Activated naive CD8-positive, alpha-beta T cell treated with anti-CD3 and anti-CD28 coated beads, Interleukin-2, amount 10 ng/mL, durations not matched to agents 7 days and 5 days (primary cell): ENCODE measurements at regions not wholly inside any gene's neighbourhood (a gene's known extent, or its start where the extent isn't known, plus 50 kb on each side); places are given as distances from the start of the nearest gene placed in this dataset.
"Not testable (repeated sequence)": the region's sequence is repeated elsewhere in the genome, so short reads cannot be mapped to it uniquely, and the experiment has no call there.

Experiments used
- ATAC-seq: fragments of 150-1000 bp; cut with Tn5 transposase; one replicate; pipeline ENCODE4 v1.10.0; 2021; ENCODE audit warnings: low read depth, moderate library complexity
- POLR2A ChIA-PET: fragments of 350-600 bp; sonication (Branson Sonifier 250); formaldehyde crosslinking; loops from one replicate; lab custom pipeline; 2021; ENCODE audit warnings: antibody characterized with exemption; lab: Charles Lee
- DNase-seq: peaks from one replicate; pipeline ENCODE4 v3.0.0; 2021
- H3K27ac Mint-ChIP-seq: one replicate; pipeline ENCODE4 v1.8.0; 2022; ENCODE audit warnings: mild to moderate bottlenecking, mixed read lengths
- H3K27me3 Mint-ChIP-seq: one replicate; pipeline ENCODE4 v1.8.0; 2022; ENCODE audit warnings: mild to moderate bottlenecking, moderate library complexity, mixed read lengths
- H3K36me3 Mint-ChIP-seq: one replicate; pipeline ENCODE4 v1.8.0; 2021; ENCODE audit warnings: mild to moderate bottlenecking, mixed read lengths
- H3K4me1 Mint-ChIP-seq: one replicate; pipeline ENCODE4 v1.8.0; 2021; ENCODE audit warnings: mixed read lengths
- H3K4me3 Mint-ChIP-seq: one replicate; pipeline ENCODE4 v1.8.0; 2022; ENCODE audit warnings: mild to moderate bottlenecking, moderate library complexity, mixed read lengths
- H3K9me3 Mint-ChIP-seq: one replicate; pipeline ENCODE4 v1.8.0; 2021; ENCODE audit warnings: mixed read lengths

- DNase-seq, result no peak
- H3K27me3 Mint-ChIP-seq, result no peaks in the 10 kb centered on the region
- ATAC-seq, result no peak
Measured at GRCh38 chr5:131042021-131042789, 122.9 kb downstream of the HINT1 start.

GRCh38 chr5:131023498-131023865 is 141.6 kb downstream of the HINT1 start:
- ATAC-seq, result no peak
- Mint-ChIP-seq H3K4me1 (no peaks in the 10 kb centered on the region), H3K36me3 (peaks cover 3% of the 10 kb centered on the region), H3K4me3 (no peak overlapping the region), H3K9me3 (no peaks in the 10 kb centered on the region), H3K27ac (no peak overlapping the region), H3K27me3 (peaks cover 4% of the 10 kb centered on the region)
- POLR2A ChIA-PET, result no interaction called here
- DNase-seq, result no peak

More at GRCh38 chr5:131042021-131042789, 122.9 kb downstream of the HINT1 start:
- Mint-ChIP-seq H3K4me3 (no peak overlapping the region), H3K36me3 (peaks cover 1% of the 10 kb centered on the region), H3K27ac (no peak overlapping the region), H3K9me3 (peaks cover 4% of the 10 kb centered on the region), H3K4me1 (no peaks in the 10 kb centered on the region)
- POLR2A ChIA-PET, result interaction anchor here (1.0 kb wide), 1 partner anchor 22 kb away, joined by 3 read pairs; no protein-coding TSS in a partner anchor

GRCh38 chr5:131022811-131023497 is 142.1 kb downstream of the HINT1 start:
- H3K27ac Mint-ChIP-seq, result no peak overlapping the region
- H3K9me3 Mint-ChIP-seq, result peaks cover 1% of the 10 kb centered on the region
- H3K27me3 Mint-ChIP-seq, result peaks cover 4% of the 10 kb centered on the region
- H3K4me1 Mint-ChIP-seq, result no peaks in the 10 kb centered on the region
- ATAC-seq, result no peak
- H3K36me3 Mint-ChIP-seq, result peaks cover 4% of the 10 kb centered on the region
- no peak overlapping the region for H3K4me3 Mint-ChIP-seq
- no peak for DNase-seq
- POLR2A ChIA-PET, result no interaction called here

GRCh38 chr5:131021646-131022045 is 143.4 kb downstream of the HINT1 start:
- peaks cover 4% of the 10 kb centered on the region for H3K4me1 Mint-ChIP-seq
- peaks cover 7% of the 10 kb centered on the region for H3K36me3 Mint-ChIP-seq
- POLR2A ChIA-PET, result no interaction called here
- no peak overlapping the region for H3K4me3 Mint-ChIP-seq
- H3K9me3 Mint-ChIP-seq, result peaks cover 4% of the 10 kb centered on the region
- no peak for ATAC-seq
- peaks cover 6% of the 10 kb centered on the region for H3K27me3 Mint-ChIP-seq
- H3K27ac Mint-ChIP-seq, result no peak overlapping the region
- no peak for DNase-seq

GRCh38 chr5:131019601-131020315 is 145.3 kb downstream of the HINT1 start:
- no peak overlapping the region for H3K27ac Mint-ChIP-seq

GRCh38 chr5:131019111-131019510 is 145.9 kb downstream of the HINT1 start:
- Mint-ChIP-seq H3K9me3 (peaks cover 4% of the 10 kb centered on the region), H3K27ac (peak overlapping the region; percentile 3), H3K4me3 (no peak overlapping the region), H3K4me1 (peaks cover 4% of the 10 kb centered on the region), H3K27me3 (peaks cover 9% of the 10 kb centered on the region), H3K36me3 (peaks cover 7% of the 10 kb centered on the region)
- ATAC-seq, result no peak
- POLR2A ChIA-PET, result no interaction called here
- DNase-seq, result no peak

More at GRCh38 chr5:131019601-131020315, 145.3 kb downstream of the HINT1 start:
- POLR2A ChIA-PET, result no interaction called here
- Mint-ChIP-seq H3K27me3 (peaks cover 9% of the 10 kb centered on the region), H3K4me3 (no peak overlapping the region), H3K4me1 (peaks cover 4% of the 10 kb centered on the region), H3K36me3 (peaks cover 7% of the 10 kb centered on the region), H3K9me3 (peaks cover 4% of the 10 kb centered on the region)
- DNase-seq (no peak), ATAC-seq (no peak)

GRCh38 chr5:131008329-131008728 is 156.7 kb downstream of the HINT1 start:
- Mint-ChIP-seq H3K27ac (no peak overlapping the region), H3K9me3 (no peaks in the 10 kb centered on the region), H3K4me1 (no peaks in the 10 kb centered on the region), H3K27me3 (peaks cover 9% of the 10 kb centered on the region), H3K4me3 (no peak overlapping the region), H3K36me3 (no peaks in the 10 kb centered on the region)
- POLR2A ChIA-PET, result no interaction called here
- DNase-seq (no peak), ATAC-seq (no peak)

GRCh38 chr5:131005963-131006684 is 158.9 kb downstream of the HINT1 start:
- ATAC-seq, result no peak
- POLR2A ChIA-PET, result no interaction called here
- H3K27me3 Mint-ChIP-seq, result peaks cover 8% of the 10 kb centered on the region

GRCh38 chr5:131001507-131001906 is 163.5 kb downstream of the HINT1 start:
- no peaks in the 10 kb centered on the region for H3K9me3 Mint-ChIP-seq

More at GRCh38 chr5:131005963-131006684, 158.9 kb downstream of the HINT1 start:
- Mint-ChIP-seq H3K9me3 (no peaks in the 10 kb centered on the region), H3K4me3 (no peak overlapping the region), H3K27ac (no peak overlapping the region), H3K36me3 (no peaks in the 10 kb centered on the region), H3K4me1 (no peaks in the 10 kb centered on the region)
- DNase-seq, result no peak

GRCh38 chr5:131000289-131000688 is 164.8 kb downstream of the HINT1 start:
- DNase-seq, result no peak
- Mint-ChIP-seq H3K9me3 (no peaks in the 10 kb centered on the region), H3K27ac (no peak overlapping the region), H3K27me3 (no peaks in the 10 kb centered on the region), H3K4me1 (no peaks in the 10 kb centered on the region), H3K36me3 (no peaks in the 10 kb centered on the region), H3K4me3 (no peak overlapping the region)
- POLR2A ChIA-PET, result no interaction called here
- no peak for ATAC-seq

More at GRCh38 chr5:131001507-131001906, 163.5 kb downstream of the HINT1 start:
- Mint-ChIP-seq H3K4me1 (no peaks in the 10 kb centered on the region), H3K27me3 (no peaks in the 10 kb centered on the region), H3K27ac (no peak overlapping the region), H3K4me3 (no peak overlapping the region), H3K36me3 (no peaks in the 10 kb centered on the region)
- ATAC-seq (no peak), DNase-seq (no peak)
- POLR2A ChIA-PET, result no interaction called here

GRCh38 chr5:130996720-130997119 is 168.3 kb downstream of the HINT1 start:
- H3K4me3 Mint-ChIP-seq, POLR2A ChIA-PET, H3K36me3 Mint-ChIP-seq, H3K4me1 Mint-ChIP-seq, H3K27ac Mint-ChIP-seq, H3K27me3 Mint-ChIP-seq, DNase-seq, ATAC-seq, H3K9me3 Mint-ChIP-seq: not testable (repeated sequence)

GRCh38 chr5:130995851-130996250 is 169.2 kb downstream of the HINT1 start:
- ATAC-seq (no peak), DNase-seq (no peak)
- Mint-ChIP-seq H3K36me3 (no peaks in the 10 kb centered on the region), H3K27me3 (peaks cover 5% of the 10 kb centered on the region), H3K4me3 (no peak overlapping the region), H3K27ac (no peak overlapping the region), H3K9me3 (no peaks in the 10 kb centered on the region), H3K4me1 (no peaks in the 10 kb centered on the region)
- POLR2A ChIA-PET, result no interaction called here

GRCh38 chr5:130995254-130995515 is 169.9 kb downstream of the HINT1 start:
- ATAC-seq, result no peak
- DNase-seq, result no peak
- Mint-ChIP-seq H3K27ac (no peak overlapping the region), H3K4me1 (no peaks in the 10 kb centered on the region), H3K9me3 (no peaks in the 10 kb centered on the region), H3K4me3 (no peak overlapping the region), H3K36me3 (no peaks in the 10 kb centered on the region), H3K27me3 (peaks cover 5% of the 10 kb centered on the region)
- POLR2A ChIA-PET, result no interaction called here
